Natural killer cell (primary cell): ENCODE measurements at regions not wholly inside any gene's neighbourhood (a gene's known extent, or its start where the extent isn't known, plus 50 kb on each side); places are given as distances from the start of the nearest gene placed in this dataset.
"Not testable (repeated sequence)": the region's sequence is repeated elsewhere in the genome, so short reads cannot be mapped to it uniquely, and the experiment has no call there.

Source experiments
- ATAC-seq, 3 donors: fragments of 150-1000 bp in 2 of 3; fragments of 200-7000 bp in 1 of 3; cut with Tn5 transposase; 1 replicate in 1 of 3; 2 replicates in 2 of 3; pipeline ENCODE4 v1.10.0; 2021; ENCODE audit warnings: mild to moderate bottlenecking in 2 of 3, moderate library complexity in 2 of 3
- DNase-seq, 2 donors: peaks; one replicate each; pipeline versions ENCODE4 v3.0.0 to v3.0.0-alpha.2; 2013 to 2021; ENCODE audit warnings: mixed read lengths in 1 of 2
- H3K27ac ChIP-seq: one replicate; pipeline ENCODE4 v1.5.1; 2013; ENCODE audit warnings: mild to moderate bottlenecking, low read length
- H3K27me3 ChIP-seq: one replicate; pipeline ENCODE4 v1.6.1; 2013; ENCODE audit warnings: low read length; ENCODE audit not compliant: control insufficient read depth, insufficient read depth
- H3K36me3 ChIP-seq: one replicate; pipeline ENCODE4 v1.6.1; 2013; ENCODE audit warnings: low read length; ENCODE audit not compliant: control insufficient read depth, insufficient read depth
- H3K4me1 ChIP-seq: one replicate; pipeline ENCODE4 v1.6.1; 2013; ENCODE audit warnings: low read length; ENCODE audit not compliant: control insufficient read depth, insufficient read depth
- H3K4me3 ChIP-seq: one replicate; pipeline ENCODE4 v1.5.1; 2013; ENCODE audit warnings: low read length
- H3K9me3 ChIP-seq: one replicate; pipeline ENCODE4 v1.6.1; 2013; ENCODE audit warnings: low read length; ENCODE audit not compliant: control insufficient read depth, insufficient read depth
- H3K27ac Mint-ChIP-seq, 2 donors: one replicate each; pipeline ENCODE4 v1.8.0; 2022; ENCODE audit warnings: mild to moderate bottlenecking in 2 of 2, mixed read lengths in 2 of 2, moderate library complexity in 1 of 2
- H3K27me3 Mint-ChIP-seq, 2 donors: one replicate each; pipeline ENCODE4 v1.8.0; 2022; ENCODE audit warnings: low read depth in 2 of 2, mixed read lengths in 2 of 2
- H3K36me3 Mint-ChIP-seq: one replicate; pipeline ENCODE4 v1.8.0; 2022; ENCODE audit warnings: mixed read lengths
- H3K4me1 Mint-ChIP-seq, 2 donors: one replicate each; pipeline ENCODE4 v1.8.0; 2022; ENCODE audit warnings: mixed read lengths in 2 of 2
- H3K4me3 Mint-ChIP-seq: one replicate; pipeline ENCODE4 v1.8.0; 2022; ENCODE audit warnings: mild to moderate bottlenecking, moderate library complexity, mixed read lengths
- H3K9me3 Mint-ChIP-seq, 2 donors: one replicate each; pipeline ENCODE4 v1.8.0; 2022; ENCODE audit warnings: mixed read lengths in 2 of 2
- WGBS: methylation state at CpG from one replicate; pipeline ENCODE4 v1.1.7; 2013; ENCODE audit warnings: missing lambda C conversion rate; ENCODE audit not compliant: insufficient coverage; 5-methylcytosine and 5-hydroxymethylcytosine counted together
- intact Hi-C: fragments of 100-400 bp; cut with micrococcal nuclease; formaldehyde crosslinking; loops from one replicate; pipeline ENCODE4 v1.14.2; 2022

DNA sequence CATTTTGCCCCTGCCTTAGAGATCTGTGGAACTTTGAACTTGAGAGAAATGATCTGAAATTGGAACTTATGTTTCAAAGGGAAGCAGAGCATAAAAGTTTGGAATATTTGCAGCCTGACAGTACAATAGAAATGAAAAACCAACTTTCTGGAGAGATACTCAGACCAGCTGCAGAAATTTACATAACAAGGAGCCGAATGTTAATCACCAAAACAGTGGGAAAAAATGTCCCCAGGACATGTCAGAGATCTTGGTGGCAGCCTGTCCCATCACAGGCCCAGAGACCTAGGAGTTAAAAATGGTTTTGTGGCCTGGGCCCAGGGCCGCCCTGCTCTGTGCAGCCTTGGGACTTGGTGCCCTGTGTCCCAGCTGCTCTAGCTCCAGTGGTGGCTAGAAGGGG is 94.8 kb downstream of the CDRT15L2 start:
- H3K27ac ChIP-seq, result not testable (repeated sequence)

DNA sequence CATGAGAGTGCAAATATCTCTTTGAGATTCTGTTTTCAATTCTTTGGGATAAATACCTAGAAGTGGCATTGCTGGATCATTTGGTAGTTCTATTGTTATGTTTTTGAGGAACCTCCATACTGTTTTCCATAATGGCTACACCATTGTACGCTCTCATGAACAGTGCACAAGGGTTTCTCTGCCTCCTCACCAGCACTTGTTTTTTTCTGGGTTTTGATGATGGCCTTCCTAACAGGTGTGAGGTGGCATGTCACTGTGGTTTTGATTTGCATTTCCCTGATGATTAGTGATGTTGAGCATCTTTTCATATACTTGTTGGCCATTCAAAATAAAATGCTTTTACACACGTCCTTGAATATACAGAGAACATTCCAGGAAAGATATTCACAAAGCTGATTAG is 96.2 kb downstream of the CDRT15L2 start:
- H3K4me1 ChIP-seq, H3K9me3 Mint-ChIP-seq, H3K4me3 Mint-ChIP-seq, H3K36me3 Mint-ChIP-seq, H3K27me3 ChIP-seq, ATAC-seq, H3K36me3 ChIP-seq, intact Hi-C loops, H3K4me3 ChIP-seq, H3K27ac ChIP-seq, DNase-seq, H3K27me3 Mint-ChIP-seq, H3K9me3 ChIP-seq, H3K27ac Mint-ChIP-seq: not testable (repeated sequence)
- no CpG with 5 or more reads among the region's 2 CpGs for WGBS
- peaks cover 15 to 18% of the 10 kb centered on the region in 2 donors for H3K4me1 Mint-ChIP-seq

More for the DNA sequence above, 94.8 kb downstream of the CDRT15L2 start:
- DNase-seq, H3K36me3 Mint-ChIP-seq, H3K36me3 ChIP-seq, H3K4me3 Mint-ChIP-seq, H3K9me3 Mint-ChIP-seq, intact Hi-C loops, H3K4me3 ChIP-seq, H3K27me3 ChIP-seq, H3K27ac Mint-ChIP-seq, ATAC-seq, H3K4me1 ChIP-seq, H3K9me3 ChIP-seq, H3K27me3 Mint-ChIP-seq: not testable (repeated sequence)
- peaks cover 15 to 16% of the 10 kb centered on the region in 2 donors for H3K4me1 Mint-ChIP-seq
- 100% methylated on average over 2 of the region's 2 CpGs for WGBS

DNA sequence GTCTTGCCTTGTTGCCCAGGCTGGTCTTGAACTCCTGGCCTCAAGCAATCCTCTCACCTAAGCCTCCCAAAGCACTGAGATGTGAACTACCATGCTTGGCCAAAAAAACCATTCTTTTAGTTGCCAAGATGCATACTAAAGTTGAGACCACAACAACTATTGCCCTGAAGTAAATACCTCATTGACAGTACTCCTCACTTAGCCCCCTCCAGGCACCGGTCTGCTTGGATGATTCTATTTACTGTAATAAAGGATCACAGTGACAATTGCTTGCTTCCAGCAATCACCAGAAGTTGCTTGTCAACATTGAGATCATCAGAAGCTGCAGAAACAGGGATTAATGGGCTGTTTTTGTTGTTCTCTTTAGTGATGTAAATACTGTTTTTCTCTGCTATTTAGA is 97.1 kb downstream of the CDRT15L2 start:
- ATAC-seq, DNase-seq, H3K36me3 ChIP-seq, H3K9me3 ChIP-seq, H3K27me3 Mint-ChIP-seq, H3K36me3 Mint-ChIP-seq, H3K4me1 ChIP-seq, H3K27ac Mint-ChIP-seq, H3K27me3 ChIP-seq, H3K4me3 Mint-ChIP-seq, intact Hi-C loops, H3K4me3 ChIP-seq, H3K9me3 Mint-ChIP-seq: not testable (repeated sequence)
- WGBS, result 88% methylated on average over 1 of the region's 1 CpG
- H3K4me1 Mint-ChIP-seq, result peaks cover 13 to 18% of the 10 kb centered on the region in 2 donors
- peak overlapping the region; percentile 19 for H3K27ac ChIP-seq

DNA sequence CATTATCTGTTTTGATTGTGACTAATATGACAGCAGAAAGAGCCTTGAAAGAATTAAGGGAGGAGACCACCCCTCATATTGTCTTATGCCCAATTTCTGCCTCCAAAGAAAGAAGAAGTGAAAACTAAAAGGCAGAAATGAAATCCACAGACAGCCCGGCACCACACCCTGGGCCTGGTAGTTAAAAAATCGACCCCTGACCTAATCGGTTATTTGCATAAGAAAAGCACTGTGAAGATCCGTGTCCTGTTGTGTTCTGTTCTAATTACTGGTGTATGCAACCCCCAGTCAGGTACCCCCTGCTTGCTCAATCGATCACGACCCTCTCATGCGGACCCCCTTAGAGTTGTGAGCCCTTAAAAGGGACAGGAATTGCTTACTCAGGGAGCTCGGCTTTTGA is 97.9 kb downstream of the CDRT15L2 start:
- H3K4me3 Mint-ChIP-seq, H3K9me3 ChIP-seq, intact Hi-C loops, H3K27me3 ChIP-seq, H3K4me1 ChIP-seq, H3K27me3 Mint-ChIP-seq, H3K36me3 Mint-ChIP-seq, H3K4me3 ChIP-seq, DNase-seq, H3K9me3 Mint-ChIP-seq, H3K36me3 ChIP-seq, ATAC-seq: not testable (repeated sequence)
- 70% methylated on average over 8 of the region's 8 CpGs for WGBS
- peak overlapping the region; percentile 55 for H3K27ac ChIP-seq
- peaks cover 13 to 18% of the 10 kb centered on the region in 2 donors for H3K4me1 Mint-ChIP-seq
- peak overlapping the region in 1 of 2 donors; percentile 16 for H3K27ac Mint-ChIP-seq

DNA sequence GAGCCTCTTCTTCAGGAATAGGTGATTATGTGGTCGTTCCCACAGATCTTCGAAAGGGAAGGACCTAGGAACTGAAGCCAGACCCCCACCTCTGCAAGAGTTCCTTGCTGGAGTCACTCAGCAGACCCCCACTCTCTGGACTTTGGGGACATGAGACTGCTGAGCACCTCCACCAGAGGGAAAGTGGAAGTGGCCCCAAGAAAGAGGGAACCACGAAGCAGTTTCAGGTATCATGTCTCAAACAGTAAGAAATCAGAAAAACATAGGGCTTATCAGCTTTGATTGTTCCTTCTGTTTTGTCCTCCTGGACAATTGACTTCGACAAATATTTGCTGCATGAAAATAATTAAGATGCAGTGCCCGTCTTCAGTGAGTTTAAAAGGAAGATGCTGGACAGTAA is 98.9 kb downstream of the CDRT15L2 start:
- H3K9me3 ChIP-seq, ATAC-seq, DNase-seq, H3K27me3 ChIP-seq, intact Hi-C loops, H3K36me3 Mint-ChIP-seq, H3K4me1 ChIP-seq, H3K4me3 Mint-ChIP-seq, H3K36me3 ChIP-seq, H3K27ac Mint-ChIP-seq, H3K9me3 Mint-ChIP-seq, H3K27me3 Mint-ChIP-seq, H3K4me3 ChIP-seq: not testable (repeated sequence)
- 74% methylated on average over 3 of the region's 5 CpGs for WGBS
- H3K4me1 Mint-ChIP-seq, result peaks cover 13 to 16% of the 10 kb centered on the region in 2 donors
- H3K27ac ChIP-seq, result peak overlapping the region; percentile 50

DNA sequence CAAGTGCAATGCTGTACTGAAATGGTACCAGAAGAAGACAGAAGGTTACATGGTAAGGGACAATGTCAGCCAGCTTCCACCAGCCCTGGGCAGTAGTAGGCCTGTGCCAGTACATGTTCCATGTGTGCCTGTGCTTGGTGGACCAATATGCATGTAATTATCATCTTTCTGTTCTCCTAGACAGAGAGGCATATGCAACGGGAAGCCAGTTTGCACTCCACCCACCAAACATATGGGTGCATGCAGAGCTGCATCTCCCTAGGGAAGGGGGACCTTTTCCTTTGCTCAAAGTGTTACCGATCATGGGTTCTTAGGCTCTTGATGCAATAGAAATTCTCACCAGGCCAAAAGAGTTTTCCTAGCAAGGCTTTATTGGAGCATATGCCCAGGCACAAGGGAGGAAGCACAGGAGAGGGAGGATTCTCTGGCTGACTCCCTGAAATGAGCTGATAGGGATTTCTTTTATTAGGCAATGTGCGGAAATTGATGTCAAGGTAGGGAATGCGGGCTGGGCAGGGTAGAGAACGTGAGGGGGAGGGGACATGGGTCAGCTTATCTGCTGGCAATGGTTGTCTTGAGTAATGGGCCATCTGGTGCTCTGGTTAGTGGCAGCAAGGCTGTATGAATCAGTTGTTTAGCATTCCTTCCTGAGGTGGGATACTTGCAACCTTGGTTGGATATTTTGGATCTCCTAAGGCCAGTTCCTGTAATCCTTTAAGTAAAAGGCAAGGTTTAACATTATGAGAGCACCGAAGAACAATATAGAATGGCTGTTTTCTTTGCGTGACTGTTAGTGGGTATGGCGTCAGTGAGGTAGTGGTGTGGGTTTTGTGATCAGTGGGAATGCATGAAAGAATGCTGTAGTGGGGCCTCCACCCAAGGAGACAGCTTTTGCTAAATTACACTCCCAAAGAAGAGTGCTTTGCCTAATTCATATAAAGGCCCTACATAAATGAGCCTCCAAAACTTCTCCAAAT is 102.5 kb downstream of the CDRT15L2 start:
- H3K4me1 ChIP-seq, intact Hi-C loops, H3K4me3 ChIP-seq, DNase-seq, ATAC-seq, H3K9me3 ChIP-seq, H3K36me3 ChIP-seq, H3K27ac ChIP-seq, H3K9me3 Mint-ChIP-seq, H3K27me3 ChIP-seq, H3K27ac Mint-ChIP-seq, H3K27me3 Mint-ChIP-seq, H3K4me3 Mint-ChIP-seq, H3K36me3 Mint-ChIP-seq: not testable (repeated sequence)
- WGBS, result 95% methylated on average over 6 of the region's 8 CpGs
- H3K4me1 Mint-ChIP-seq, result peaks cover 13% of the 10 kb centered on the region in 2 donors

DNA sequence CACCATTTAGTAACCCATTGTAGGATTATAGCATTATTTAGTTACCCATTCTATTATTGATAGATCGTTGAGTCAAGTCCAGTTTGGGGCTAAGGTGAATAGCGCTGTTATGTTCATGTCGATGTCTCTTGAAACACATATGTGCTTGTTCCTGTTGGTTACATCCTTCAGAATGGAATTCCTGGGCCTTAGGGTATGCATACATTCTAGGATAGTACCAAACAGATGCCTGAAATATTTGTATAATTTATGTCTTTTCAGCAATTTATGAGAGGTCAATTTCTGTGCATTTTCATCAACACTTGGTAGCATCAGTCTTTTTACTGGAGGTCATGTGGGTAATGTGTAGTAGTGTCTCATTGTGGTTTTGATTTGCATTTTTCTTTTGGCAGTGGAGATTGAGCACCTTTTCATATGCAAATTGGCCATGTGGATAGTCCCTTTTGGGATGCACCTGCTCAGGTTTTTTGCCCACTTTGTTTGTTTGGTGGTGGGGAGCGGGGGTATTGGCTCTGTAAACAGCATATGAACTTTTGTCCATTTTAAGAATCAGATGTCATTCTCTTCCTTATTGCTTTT is 104.2 kb downstream of the CDRT15L2 start:
- H3K27ac Mint-ChIP-seq, H3K9me3 Mint-ChIP-seq, ATAC-seq, H3K4me1 Mint-ChIP-seq, H3K27me3 ChIP-seq, H3K27me3 Mint-ChIP-seq, H3K4me3 Mint-ChIP-seq, H3K36me3 Mint-ChIP-seq, H3K9me3 ChIP-seq, H3K27ac ChIP-seq, intact Hi-C loops, H3K36me3 ChIP-seq, H3K4me1 ChIP-seq, DNase-seq, H3K4me3 ChIP-seq: not testable (repeated sequence)
- WGBS, result no CpG with 5 or more reads among the region's 4 CpGs
